ENCODE measurements at regions not wholly inside any gene's neighbourhood (a gene's known extent, or its start where the extent isn't known, plus 50 kb on each side); places are given as distances from the start of the nearest gene placed in this dataset.

DNA sequence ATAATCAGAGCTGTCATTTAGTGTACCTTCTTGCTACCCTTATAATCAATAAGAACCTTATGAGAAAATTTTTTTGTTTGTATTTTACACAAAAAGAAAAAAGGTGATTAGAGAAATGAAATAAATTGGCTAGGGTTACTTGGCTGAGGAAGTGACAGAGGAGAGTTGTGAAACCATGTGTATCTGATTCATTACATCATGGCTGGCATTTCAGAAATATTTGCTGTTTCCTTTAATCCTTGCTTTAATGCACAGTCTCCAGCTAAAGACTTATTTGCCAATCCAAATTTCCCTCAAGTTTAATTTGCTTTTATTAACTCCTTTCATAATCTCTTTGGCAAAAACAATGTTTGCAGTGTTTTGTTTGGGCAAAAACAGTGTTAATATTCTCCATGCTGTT is 543.1 kb downstream of the KIF4B start:
- ChIA-PET POLR2A (no interaction called here), CTCF (no interaction called here)
- no peak overlapping the region for H3K27ac ChIP-seq (ENCODE audit: low read length)
- H3K4me3 ChIP-seq (ENCODE audit: low read depth in 2 of 2, low read length in 2 of 2), result no peak overlapping the region
- intact Hi-C loops (cut with micrococcal nuclease; ENCODE audit: unreplicated experiment), result no loop called here
- no peak for ATAC-seq
- no peaks in the 10 kb centered on the region for H3K27me3 ChIP-seq (ENCODE audit: control insufficient read depth, insufficient read depth, low read length)
- no TSS peak for BruUV-seq (replicated peaks)
- H3K9me3 ChIP-seq (ENCODE audit: control insufficient read depth, insufficient read depth, low read depth, low read length), result no peaks in the 10 kb centered on the region
- no peak for TF ChIP-seq POLR2AphosphoS5 (IDR thresholded peaks at IDR 0.05; ENCODE audit: low read depth, low read length)
- TF ChIP-seq, protein P1, sequence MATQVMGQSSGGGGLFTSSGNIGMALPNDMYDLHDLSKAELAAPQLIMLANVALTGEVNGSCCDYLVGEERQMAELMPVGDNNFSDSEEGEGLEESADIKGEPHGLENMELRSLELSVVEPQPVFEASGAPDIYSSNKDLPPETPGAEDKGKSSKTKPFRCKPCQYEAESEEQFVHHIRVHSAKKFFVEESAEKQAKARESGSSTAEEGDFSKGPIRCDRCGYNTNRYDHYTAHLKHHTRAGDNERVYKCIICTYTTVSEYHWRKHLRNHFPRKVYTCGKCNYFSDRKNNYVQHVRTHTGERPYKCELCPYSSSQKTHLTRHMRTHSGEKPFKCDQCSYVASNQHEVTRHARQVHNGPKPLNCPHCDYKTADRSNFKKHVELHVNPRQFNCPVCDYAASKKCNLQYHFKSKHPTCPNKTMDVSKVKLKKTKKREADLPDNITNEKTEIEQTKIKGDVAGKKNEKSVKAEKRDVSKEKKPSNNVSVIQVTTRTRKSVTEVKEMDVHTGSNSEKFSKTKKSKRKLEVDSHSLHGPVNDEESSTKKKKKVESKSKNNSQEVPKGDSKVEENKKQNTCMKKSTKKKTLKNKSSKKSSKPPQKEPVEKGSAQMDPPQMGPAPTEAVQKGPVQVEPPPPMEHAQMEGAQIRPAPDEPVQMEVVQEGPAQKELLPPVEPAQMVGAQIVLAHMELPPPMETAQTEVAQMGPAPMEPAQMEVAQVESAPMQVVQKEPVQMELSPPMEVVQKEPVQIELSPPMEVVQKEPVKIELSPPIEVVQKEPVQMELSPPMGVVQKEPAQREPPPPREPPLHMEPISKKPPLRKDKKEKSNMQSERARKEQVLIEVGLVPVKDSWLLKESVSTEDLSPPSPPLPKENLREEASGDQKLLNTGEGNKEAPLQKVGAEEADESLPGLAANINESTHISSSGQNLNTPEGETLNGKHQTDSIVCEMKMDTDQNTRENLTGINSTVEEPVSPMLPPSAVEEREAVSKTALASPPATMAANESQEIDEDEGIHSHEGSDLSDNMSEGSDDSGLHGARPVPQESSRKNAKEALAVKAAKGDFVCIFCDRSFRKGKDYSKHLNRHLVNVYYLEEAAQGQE (IDR thresholded peaks at IDR 0.05; ENCODE audit: insufficient read depth in 1 of 2, low read depth in 2 of 2, low read length in 1 of 2), result no peak
- TF ChIP-seq, protein P2, sequence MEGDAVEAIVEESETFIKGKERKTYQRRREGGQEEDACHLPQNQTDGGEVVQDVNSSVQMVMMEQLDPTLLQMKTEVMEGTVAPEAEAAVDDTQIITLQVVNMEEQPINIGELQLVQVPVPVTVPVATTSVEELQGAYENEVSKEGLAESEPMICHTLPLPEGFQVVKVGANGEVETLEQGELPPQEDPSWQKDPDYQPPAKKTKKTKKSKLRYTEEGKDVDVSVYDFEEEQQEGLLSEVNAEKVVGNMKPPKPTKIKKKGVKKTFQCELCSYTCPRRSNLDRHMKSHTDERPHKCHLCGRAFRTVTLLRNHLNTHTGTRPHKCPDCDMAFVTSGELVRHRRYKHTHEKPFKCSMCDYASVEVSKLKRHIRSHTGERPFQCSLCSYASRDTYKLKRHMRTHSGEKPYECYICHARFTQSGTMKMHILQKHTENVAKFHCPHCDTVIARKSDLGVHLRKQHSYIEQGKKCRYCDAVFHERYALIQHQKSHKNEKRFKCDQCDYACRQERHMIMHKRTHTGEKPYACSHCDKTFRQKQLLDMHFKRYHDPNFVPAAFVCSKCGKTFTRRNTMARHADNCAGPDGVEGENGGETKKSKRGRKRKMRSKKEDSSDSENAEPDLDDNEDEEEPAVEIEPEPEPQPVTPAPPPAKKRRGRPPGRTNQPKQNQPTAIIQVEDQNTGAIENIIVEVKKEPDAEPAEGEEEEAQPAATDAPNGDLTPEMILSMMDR (IDR thresholded peaks at IDR 0.05), result no peak
- no peak for TF ChIP-seq SIN3A (IDR thresholded peaks at IDR 0.05; ENCODE audit: borderline replicate concordance, insufficient read depth, low read depth, low read length)
- no peak for TF ChIP-seq TCF7L2 (IDR thresholded peaks at IDR 0.05; ENCODE audit: low read depth, low read length)
- H3K4me1 ChIP-seq (ENCODE audit: control insufficient read depth, insufficient read depth, low read length), result no peaks in the 10 kb centered on the region
- no peaks in the 10 kb centered on the region for H3K36me3 ChIP-seq (ENCODE audit: control insufficient read depth, insufficient read depth, low read length)
- no peak for DNase-seq (ENCODE audit: low read depth, low spot score)
- in situ Hi-C loops (cut with HindIII; ENCODE audit: low pct_unique_long_range_greater_than_20kb, low sequenced_read_pairs), result no loop called here

DNA sequence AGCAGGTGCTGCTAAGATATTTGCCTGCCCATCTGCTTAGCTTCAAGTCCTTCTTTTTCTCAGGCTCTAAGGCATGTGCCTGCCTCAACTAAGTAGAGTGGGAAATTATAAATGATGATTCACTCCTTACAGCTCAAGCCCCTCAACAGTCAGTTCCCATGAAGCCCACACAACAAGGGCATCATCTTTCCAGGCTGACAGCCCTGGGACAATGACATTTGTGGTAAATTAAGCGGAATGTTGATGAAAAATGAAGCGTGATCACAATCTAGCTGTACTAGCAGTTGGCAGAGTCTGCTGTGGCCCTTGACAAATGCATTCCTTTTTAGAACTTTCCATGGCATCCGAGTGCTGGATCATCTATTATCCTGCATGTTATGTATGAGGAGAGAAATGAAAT is 548.6 kb downstream of the KIF4B start:
- H3K9me3 ChIP-seq (ENCODE audit: control insufficient read depth, insufficient read depth, low read depth, low read length), result no peaks in the 10 kb centered on the region
- in situ Hi-C loops (cut with HindIII; ENCODE audit: low pct_unique_long_range_greater_than_20kb, low sequenced_read_pairs) (no loop called here), intact Hi-C loops (cut with micrococcal nuclease; ENCODE audit: unreplicated experiment) (no loop called here)
- TF ChIP-seq, protein P1 (IDR thresholded peaks at IDR 0.05; ENCODE audit: insufficient read depth in 1 of 2, low read depth in 2 of 2, low read length in 1 of 2), result no peak
- TF ChIP-seq POLR2AphosphoS5 (IDR thresholded peaks at IDR 0.05; ENCODE audit: low read depth, low read length), result no peak
- TF ChIP-seq TCF7L2 (IDR thresholded peaks at IDR 0.05; ENCODE audit: low read depth, low read length), result no peak
- TF ChIP-seq SIN3A (IDR thresholded peaks at IDR 0.05; ENCODE audit: borderline replicate concordance, insufficient read depth, low read depth, low read length), result no peak
- TF ChIP-seq, protein P2 (IDR thresholded peaks at IDR 0.05), result no peak
- no peak overlapping the region for H3K27ac ChIP-seq (ENCODE audit: low read length)
- CTCF ChIA-PET, result no interaction called here
- ATAC-seq (no peak), DNase-seq (ENCODE audit: low read depth, low spot score) (no peak)
- no peaks in the 10 kb centered on the region for H3K36me3 ChIP-seq (ENCODE audit: control insufficient read depth, insufficient read depth, low read length)
- POLR2A ChIA-PET, result no interaction called here
- BruUV-seq (replicated peaks), result no TSS peak
- H3K4me1 ChIP-seq (ENCODE audit: control insufficient read depth, insufficient read depth, low read length), result no peaks in the 10 kb centered on the region
- H3K27me3 ChIP-seq (ENCODE audit: control insufficient read depth, insufficient read depth, low read length), result no peaks in the 10 kb centered on the region
- H3K4me3 ChIP-seq (ENCODE audit: low read depth in 2 of 2, low read length in 2 of 2), result no peak overlapping the region
